HEK293 (cell line): ENCODE measurements at regions not wholly inside any gene's neighbourhood (a gene's known extent, or its start where the extent isn't known, plus 50 kb on each side); places are given as distances from the start of the nearest gene placed in this dataset.

Experiments used
- CTCF ChIA-PET: fragments of 350-600 bp; formaldehyde crosslinking; extraction: SDS; loops from one replicate; lab custom pipeline; 2021; ENCODE audit warnings: antibody characterized with exemption; lab: Yijun Ruan, JAX
- POLR2A ChIA-PET: fragments of 300-600 bp; formaldehyde crosslinking; extraction: SDS; loops from one replicate; lab custom pipeline; 2020; ENCODE audit warnings: antibody characterized with exemption, inconsistent platforms; lab: Yijun Ruan, JAX
- H3K27ac ChIP-seq: fragments of 200-500 bp; sonication (Bioruptor generic); 2 replicates; pipeline ENCODE4 v1.5.1; 2014; ENCODE audit warnings: low read depth, low read length, control low read depth, inconsistent platforms; ENCODE audit errors: extremely low read depth
- H3K36me3 ChIP-seq, 2 experiments: fragments of 200-500 bp in 1 of 2; sonication (Bioruptor generic) in 1 of 2; 1 replicate in 1 of 2; 2 replicates in 1 of 2; pipeline ENCODE4 v1.5.1; 2014 to 2017; ENCODE audit warnings: inconsistent platforms in 2 of 2, low read length in 2 of 2; ENCODE audit not compliant: control insufficient read depth in 2 of 2, insufficient read depth in 1 of 2
- H3K4me1 ChIP-seq: fragments of 200-500 bp; sonication (Bioruptor generic); 2 replicates; pipeline ENCODE4 v1.5.1; 2014; ENCODE audit warnings: mild to moderate bottlenecking, low read length, inconsistent platforms; ENCODE audit not compliant: control insufficient read depth, insufficient read depth
- H3K4me3 ChIP-seq: 2 replicates; pipeline ENCODE4 v1.5.1; 2011; ENCODE audit warnings: low read depth, mild to moderate bottlenecking, control low read depth, low read length, moderate library complexity
- H3K9me3 ChIP-seq: fragments of 200-500 bp; sonication (Bioruptor generic); 2 replicates; pipeline ENCODE4 v1.5.1; 2014; ENCODE audit warnings: low read depth, low read length, inconsistent platforms; ENCODE audit not compliant: control insufficient read depth, insufficient read depth
- BCL11A ChIP-seq: fragments of 450-650 bp; formaldehyde crosslinking; IDR thresholded peaks from 2 replicates; pipeline ENCODE4 v1.5.1; 2016; ENCODE audit warnings: low read depth, missing biosample characterization, missing genetic modification characterization
- BCL6B ChIP-seq: fragments of 450-650 bp; formaldehyde crosslinking; IDR thresholded peaks from 2 replicates; pipeline ENCODE4 v1.5.1; 2017; ENCODE audit warnings: missing biosample characterization, missing genetic modification characterization
- HOXA7 ChIP-seq: sonication (generic); formaldehyde crosslinking; IDR thresholded peaks from 2 replicates; pipeline ENCODE4 v1.8.1; 2022; ENCODE audit warnings: missing genetic modification reagents, borderline replicate concordance
- KLF9 ChIP-seq: fragments of 450-650 bp; formaldehyde crosslinking; IDR thresholded peaks from 2 replicates; pipeline ENCODE4 v1.5.1; 2016; ENCODE audit warnings: missing biosample characterization, missing genetic modification characterization, low read depth
- OSR2 ChIP-seq: fragments of 450-650 bp; formaldehyde crosslinking; IDR thresholded peaks from 2 replicates; pipeline ENCODE4 v1.5.1; 2016; ENCODE audit warnings: missing biosample characterization, missing genetic modification characterization
- REPIN1 ChIP-seq: fragments of 450-650 bp; formaldehyde crosslinking; IDR thresholded peaks from 2 replicates; pipeline ENCODE4 v1.5.1; 2017; ENCODE audit warnings: missing biosample characterization, missing genetic modification characterization, low read depth
- SCRT2 ChIP-seq: fragments of 450-650 bp; formaldehyde crosslinking; IDR thresholded peaks from 2 replicates; pipeline ENCODE4 v1.5.1; 2016; ENCODE audit warnings: missing biosample characterization, missing genetic modification characterization
- YY2 ChIP-seq: fragments of 450-650 bp; formaldehyde crosslinking; IDR thresholded peaks from 2 replicates; pipeline ENCODE4 v1.5.1; 2016; ENCODE audit warnings: missing biosample characterization, missing genetic modification characterization
- ZNF140 ChIP-seq: fragments of 450-650 bp; formaldehyde crosslinking; IDR thresholded peaks from 2 replicates; pipeline ENCODE4 v1.5.1; 2016; ENCODE audit warnings: missing biosample characterization, missing genetic modification characterization
- ZNF19 ChIP-seq: fragments of 450-650 bp; formaldehyde crosslinking; IDR thresholded peaks from 2 replicates; pipeline ENCODE4; 2016; ENCODE audit warnings: missing biosample characterization, missing genetic modification characterization, low read depth
- ZNF341 ChIP-seq: fragments of 450-650 bp; formaldehyde crosslinking; IDR thresholded peaks from 2 replicates; pipeline ENCODE4; 2016; ENCODE audit warnings: low read depth, missing biosample characterization, missing genetic modification characterization
- ZNF354C ChIP-seq: fragments of 450-650 bp; formaldehyde crosslinking; IDR thresholded peaks from 2 replicates; pipeline ENCODE4 v1.5.1; 2016; ENCODE audit warnings: missing biosample characterization, missing genetic modification characterization, low read depth, borderline replicate concordance
- ZNF362 ChIP-seq: fragments of 450-650 bp; formaldehyde crosslinking; IDR thresholded peaks from 2 replicates; pipeline ENCODE4 v1.5.1; 2016; ENCODE audit warnings: missing biosample characterization, missing genetic modification characterization
- ZNF416 ChIP-seq: fragments of 450-650 bp; formaldehyde crosslinking; IDR thresholded peaks from 2 replicates; pipeline ENCODE4 v1.5.1; 2016; ENCODE audit warnings: missing biosample characterization, missing genetic modification characterization
- ZNF548 ChIP-seq: fragments of 450-650 bp; formaldehyde crosslinking; IDR thresholded peaks from 2 replicates; pipeline ENCODE4 v1.5.1; 2016; ENCODE audit warnings: missing biosample characterization, missing genetic modification characterization
- ZNF623 ChIP-seq: fragments of 450-650 bp; formaldehyde crosslinking; IDR thresholded peaks from 2 replicates; pipeline ENCODE4 v1.5.1; 2016; ENCODE audit warnings: missing biosample characterization, missing genetic modification characterization
- ZNF664 ChIP-seq: fragments of 450-650 bp; formaldehyde crosslinking; IDR thresholded peaks from 2 replicates; pipeline ENCODE4 v1.5.1; 2016; ENCODE audit warnings: missing biosample characterization, missing genetic modification characterization
- ZSCAN30 ChIP-seq: fragments of 450-650 bp; IDR thresholded peaks from 2 replicates; pipeline ENCODE4 v1.5.1; 2018; ENCODE audit warnings: missing biosample characterization, mild to moderate bottlenecking, missing genetic modification characterization, moderate library complexity

- H3K9me3 ChIP-seq = no peaks in the 10 kb centered on the region
- CTCF ChIA-PET = interaction anchor here (0.7 kb wide), 1 partner anchor 91 kb away, joined by 5 read pairs; no protein-coding TSS in a partner anchor
- H3K27ac ChIP-seq = no peak overlapping the region
- TF ChIP-seq BCL11A (tag by site-specific recombination) = no peak
- TF ChIP-seq ZNF19 = no peak
- TF ChIP-seq REPIN1 = no peak
- no peak for TF ChIP-seq HOXA7
- no peak for TF ChIP-seq SCRT2
- no peak overlapping the region for H3K4me3 ChIP-seq
- H3K4me1 ChIP-seq = no peaks in the 10 kb centered on the region
- POLR2A ChIA-PET = no interaction called here
- H3K36me3 ChIP-seq = no peaks in the 10 kb centered on the region
Observed at GRCh38 chr3:182384221-182384620, 409.1 kb upstream of the ATP11B start.

GRCh38 chr3:182385356-182385755 lies 407.9 kb upstream of the ATP11B start:
- Histone ChIP-seq H3K4me3 (no peak overlapping the region), H3K9me3 (no peaks in the 10 kb centered on the region), H3K4me1 (no peaks in the 10 kb centered on the region), H3K36me3 (no peaks in the 10 kb centered on the region), H3K27ac (no peak overlapping the region)
- ChIA-PET CTCF (no interaction called here), POLR2A (no interaction called here)
- no peak for TF ChIP-seq ZNF354C (tag by site-specific recombination)
- no peak for TF ChIP-seq ZSCAN30 (tag by site-specific recombination)
- TF ChIP-seq BCL6B (tag by site-specific recombination) = no peak
- TF ChIP-seq ZNF341 (tag by site-specific recombination) = no peak
- TF ChIP-seq ZNF623 (tag by site-specific recombination) = no peak
- no peak for TF ChIP-seq KLF9 (tag by site-specific recombination)
- TF ChIP-seq ZNF416 (tag by site-specific recombination) = no peak
- TF ChIP-seq OSR2 (tag by site-specific recombination) = no peak

GRCh38 chr3:182388506-182388905 lies 404.8 kb upstream of the ATP11B start:
- TF ChIP-seq ZNF664 (0 out of 2 replicates have a peak, but pooled peaks have one; percentile 18), ZNF548 (tag by site-specific recombination) (no peak), YY2 (tag by site-specific recombination) (no peak), ZNF362 (tag by site-specific recombination) (no peak), ZNF140 (tag by site-specific recombination) (no peak)
- Histone ChIP-seq H3K4me3 (no peak overlapping the region), H3K9me3 (no peaks in the 10 kb centered on the region), H3K4me1 (peaks cover 2% of the 10 kb centered on the region; the same call in 1 of the 2 replicates), H3K36me3 (no peaks in the 10 kb centered on the region), H3K27ac (no peak overlapping the region)
- POLR2A ChIA-PET = no interaction called here
- CTCF ChIA-PET = interaction anchor here (0.6 kb wide), 1 partner anchor 28 kb away, joined by 4 read pairs; no protein-coding TSS in a partner anchor
